ENCODE measurements at regions not wholly inside any gene's neighbourhood (a gene's known extent, or its start where the extent isn't known, plus 50 kb on each side); places are given as distances from the start of the nearest gene placed in this dataset.

- Histone ChIP-seq H4K20me1 (ENCODE audit: control insufficient read depth, extremely low read depth, insufficient read depth, low read length) (no peaks in the 10 kb centered on the region), H3K36me3 (ENCODE audit: control insufficient read depth, insufficient read depth, low read length) (no peaks in the 10 kb centered on the region), H3K9ac (ENCODE audit: insufficient read depth, low read length) (no peak overlapping the region), H3K27me3 (ENCODE audit: control insufficient read depth, insufficient read depth, low read length) (no peaks in the 10 kb centered on the region), H2AFZ (ENCODE audit: low read length) (no peak overlapping the region), H3K4me3 (replicated peaks in 1 of 4; ENCODE audit: control extremely low read depth in 1 of 4, insufficient read depth in 1 of 4, low read depth in 3 of 4, low read length in 4 of 4) (no peak overlapping the region), H3K27ac (ENCODE audit: insufficient read depth, low read length) (no peak overlapping the region), H3K4me1 (ENCODE audit: control insufficient read depth, extremely low read depth, insufficient read depth, low read length) (no peaks in the 10 kb centered on the region), H3K4me2 (ENCODE audit: extremely low read depth, insufficient read depth, low read length) (no peak overlapping the region), H3K79me2 (ENCODE audit: control insufficient read depth, insufficient read depth, low read length) (no peaks in the 10 kb centered on the region), H3K9me3 (ENCODE audit: control insufficient read depth, insufficient read depth, low read depth, low read length) (no peaks in the 10 kb centered on the region)
- no peak for TF ChIP-seq EZH2 (IDR thresholded peaks at IDR 0.05; ENCODE audit: low read length, missing control alignments)
- TF ChIP-seq CTCF (conservative IDR thresholded peaks at IDR 0.05 in 1 of 2, IDR thresholded peaks at IDR 0.05 in 1 of 2; ENCODE audit: low read depth in 1 of 2, low read length in 2 of 2): no peak
- no peak for DNase-seq (ENCODE audit: low read depth in 2 of 2)
Measured at GRCh38 chr13:106415971-106416370, 119.5 kb downstream of the EFNB2 start.

- no peaks in the 10 kb centered on the region for H3K4me1 ChIP-seq (ENCODE audit: control insufficient read depth, extremely low read depth, insufficient read depth, low read length)
- no peak overlapping the region for H3K27ac ChIP-seq (ENCODE audit: insufficient read depth, low read length)
- no peak overlapping the region for H2AFZ ChIP-seq (ENCODE audit: low read length)
- no peaks in the 10 kb centered on the region for H3K27me3 ChIP-seq (ENCODE audit: control insufficient read depth, insufficient read depth, low read length)
- no peaks in the 10 kb centered on the region for H4K20me1 ChIP-seq (ENCODE audit: control insufficient read depth, extremely low read depth, insufficient read depth, low read length)
- H3K9me3 ChIP-seq (ENCODE audit: control insufficient read depth, insufficient read depth, low read depth, low read length): no peaks in the 10 kb centered on the region
- no peak for DNase-seq (ENCODE audit: low read depth in 2 of 2)
- TF ChIP-seq CTCF (conservative IDR thresholded peaks at IDR 0.05 in 1 of 2, IDR thresholded peaks at IDR 0.05 in 1 of 2; ENCODE audit: low read depth in 1 of 2, low read length in 2 of 2) (no peak), EZH2 (IDR thresholded peaks at IDR 0.05; ENCODE audit: low read length, missing control alignments) (no peak)
- H3K79me2 ChIP-seq (ENCODE audit: control insufficient read depth, insufficient read depth, low read length): no peaks in the 10 kb centered on the region
- H3K4me3 ChIP-seq (replicated peaks in 1 of 4; ENCODE audit: control extremely low read depth in 1 of 4, insufficient read depth in 1 of 4, low read depth in 3 of 4, low read length in 4 of 4): no peak overlapping the region
- no peak overlapping the region for H3K4me2 ChIP-seq (ENCODE audit: extremely low read depth, insufficient read depth, low read length)
- no peak overlapping the region for H3K9ac ChIP-seq (ENCODE audit: insufficient read depth, low read length)
- H3K36me3 ChIP-seq (ENCODE audit: control insufficient read depth, insufficient read depth, low read length): no peaks in the 10 kb centered on the region
Measured at GRCh38 chr13:106415442-106415841, 120.0 kb downstream of the EFNB2 start.

GRCh38 chr13:106407338-106407737 is 128.1 kb downstream of the EFNB2 start:
- Histone ChIP-seq H3K79me2 (ENCODE audit: control insufficient read depth, insufficient read depth, low read length) (no peaks in the 10 kb centered on the region), H3K4me3 (replicated peaks in 1 of 4; ENCODE audit: control extremely low read depth in 1 of 4, insufficient read depth in 1 of 4, low read depth in 3 of 4, low read length in 4 of 4) (no peak overlapping the region)

More at GRCh38 chr13:106407338-106407737, 128.1 kb downstream of the EFNB2 start:
- TF ChIP-seq CTCF (conservative IDR thresholded peaks at IDR 0.05 in 1 of 2, IDR thresholded peaks at IDR 0.05 in 1 of 2; ENCODE audit: low read depth in 1 of 2, low read length in 2 of 2): no peak
- no peak for TF ChIP-seq EZH2 (IDR thresholded peaks at IDR 0.05; ENCODE audit: low read length, missing control alignments)
- Histone ChIP-seq H3K9ac (ENCODE audit: insufficient read depth, low read length) (no peak overlapping the region), H3K27me3 (ENCODE audit: control insufficient read depth, insufficient read depth, low read length) (no peaks in the 10 kb centered on the region), H3K4me1 (ENCODE audit: control insufficient read depth, extremely low read depth, insufficient read depth, low read length) (no peaks in the 10 kb centered on the region), H2AFZ (ENCODE audit: low read length) (no peak overlapping the region), H4K20me1 (ENCODE audit: control insufficient read depth, extremely low read depth, insufficient read depth, low read length) (no peaks in the 10 kb centered on the region), H3K4me2 (ENCODE audit: extremely low read depth, insufficient read depth, low read length) (no peak overlapping the region), H3K27ac (ENCODE audit: insufficient read depth, low read length) (no peak overlapping the region), H3K36me3 (ENCODE audit: control insufficient read depth, insufficient read depth, low read length) (no peaks in the 10 kb centered on the region), H3K9me3 (ENCODE audit: control insufficient read depth, insufficient read depth, low read depth, low read length) (no peaks in the 10 kb centered on the region)
- DNase-seq (ENCODE audit: low read depth in 2 of 2): peak in 1 of 2 donors; percentile 51
